Parathyroid adenoma (tissue), 2 donors: ENCODE measurements at regions not wholly inside any gene's neighbourhood (a gene's known extent, or its start where the extent isn't known, plus 50 kb on each side); places are given as distances from the start of the nearest gene placed in this dataset.

ENCODE experiments used
- H2AFZ ChIP-seq: fragments of 300-600 bp; sonication (generic); one replicate; pipeline ENCODE4 v1.7.0; 2017; ENCODE audit warnings: antibody characterized with exemption, mild to moderate bottlenecking
- H3K27ac ChIP-seq: fragments of 300-600 bp; sonication (generic); one replicate; pipeline ENCODE4 v1.7.0; 2017
- H3K27me3 ChIP-seq: fragments of 300-600 bp; sonication (generic); one replicate; pipeline ENCODE4 v1.7.0; 2017; ENCODE audit warnings: low read length; ENCODE audit not compliant: control insufficient read depth, insufficient read depth
- H3K36me3 ChIP-seq: fragments of 300-600 bp; sonication (generic); one replicate; pipeline ENCODE4 v1.7.0; 2017; ENCODE audit warnings: low read length; ENCODE audit not compliant: control insufficient read depth, insufficient read depth
- H3K4me1 ChIP-seq: fragments of 300-600 bp; sonication (generic); one replicate; pipeline ENCODE4 v1.7.0; 2017; ENCODE audit warnings: control low read depth
- H3K4me2 ChIP-seq: fragments of 300-600 bp; sonication (generic); one replicate; pipeline ENCODE4 v1.7.0; 2017; ENCODE audit warnings: low read length
- H3K4me3 ChIP-seq: fragments of 300-600 bp; sonication (generic); one replicate; pipeline ENCODE4 v1.7.0; 2017; ENCODE audit warnings: low read depth, low read length
- H3K79me2 ChIP-seq: fragments of 300-600 bp; sonication (generic); one replicate; pipeline ENCODE4 v1.7.0; 2017; ENCODE audit warnings: control low read depth
- H3K9ac ChIP-seq: fragments of 300-600 bp; sonication (generic); one replicate; pipeline ENCODE4 v1.7.0; 2017; ENCODE audit warnings: mild to moderate bottlenecking
- H3K9me3 ChIP-seq: fragments of 300-600 bp; sonication (generic); one replicate; pipeline ENCODE4 v1.7.0; 2017; ENCODE audit warnings: low read length; ENCODE audit not compliant: control insufficient read depth
- CTCF ChIP-seq: fragments of 300-600 bp; sonication (generic); IDR thresholded peaks from one replicate; pipeline ENCODE4 v1.7.0; 2017; ENCODE audit warnings: antibody characterized with exemption, mild to moderate bottlenecking
- donor health status: primary hyperparathyroidism.

- Histone ChIP-seq H3K9ac (no peak overlapping the region), H3K36me3 (no peaks in the 10 kb centered on the region), H3K4me3 (no peak overlapping the region), H3K79me2 (no peaks in the 10 kb centered on the region), H2AFZ (no peak overlapping the region), H3K9me3 (no peaks in the 10 kb centered on the region), H3K4me2 (no peak overlapping the region), H3K27me3 (no peaks in the 10 kb centered on the region), H3K27ac (no peak overlapping the region), H3K4me1 (no peaks in the 10 kb centered on the region)
- TF ChIP-seq CTCF, result no peak
Observed at GRCh38 chr1:74995821-74996220, 138.4 kb upstream of the LHX8 start.

GRCh38 chr1:75010547-75010946, 123.6 kb upstream of the LHX8 start:
- H3K79me2 ChIP-seq, result no peaks in the 10 kb centered on the region
- no peak overlapping the region for H2AFZ ChIP-seq
- H3K36me3 ChIP-seq, result no peaks in the 10 kb centered on the region
- H3K27ac ChIP-seq, result no peak overlapping the region
- H3K9me3 ChIP-seq, result no peaks in the 10 kb centered on the region
- H3K4me1 ChIP-seq, result no peaks in the 10 kb centered on the region
- H3K4me2 ChIP-seq, result no peak overlapping the region
- no peak overlapping the region for H3K4me3 ChIP-seq
- no peaks in the 10 kb centered on the region for H3K27me3 ChIP-seq
- no peak overlapping the region for H3K9ac ChIP-seq
- no peak for TF ChIP-seq CTCF

- H3K4me3 ChIP-seq, result no peak overlapping the region
- H3K36me3 ChIP-seq, result no peaks in the 10 kb centered on the region
- no peaks in the 10 kb centered on the region for H3K9me3 ChIP-seq
- H3K27ac ChIP-seq, result no peak overlapping the region
- no peaks in the 10 kb centered on the region for H3K79me2 ChIP-seq
- H3K9ac ChIP-seq, result no peak overlapping the region
- H3K4me2 ChIP-seq, result no peak overlapping the region
- no peaks in the 10 kb centered on the region for H3K4me1 ChIP-seq
- H3K27me3 ChIP-seq, result no peaks in the 10 kb centered on the region
- H2AFZ ChIP-seq, result no peak overlapping the region
- no peak for TF ChIP-seq CTCF
Observed at GRCh38 chr1:75014250-75014649, 119.9 kb upstream of the LHX8 start.

- Histone ChIP-seq H2AFZ (no peak overlapping the region), H3K4me3 (no peak overlapping the region), H3K27me3 (no peaks in the 10 kb centered on the region), H3K9me3 (no peaks in the 10 kb centered on the region), H3K27ac (no peak overlapping the region), H3K9ac (no peak overlapping the region), H3K79me2 (no peaks in the 10 kb centered on the region), H3K4me2 (no peak overlapping the region), H3K4me1 (no peaks in the 10 kb centered on the region), H3K36me3 (no peaks in the 10 kb centered on the region)
- no peak for TF ChIP-seq CTCF
Observed at GRCh38 chr1:75023005-75023404, 111.2 kb upstream of the LHX8 start.

GRCh38 chr1:75034376-75034775, 99.8 kb upstream of the LHX8 start:
- Histone ChIP-seq H3K27ac (no peak overlapping the region), H3K9me3 (no peaks in the 10 kb centered on the region)
- TF ChIP-seq CTCF, result no peak

More at GRCh38 chr1:75034376-75034775, 99.8 kb upstream of the LHX8 start:
- no peak overlapping the region for H2AFZ ChIP-seq
- no peaks in the 10 kb centered on the region for H3K36me3 ChIP-seq
- H3K79me2 ChIP-seq, result no peaks in the 10 kb centered on the region
- H3K9ac ChIP-seq, result no peak overlapping the region
- no peak overlapping the region for H3K4me3 ChIP-seq
- no peak overlapping the region for H3K4me2 ChIP-seq
- H3K27me3 ChIP-seq, result no peaks in the 10 kb centered on the region
- H3K4me1 ChIP-seq, result no peaks in the 10 kb centered on the region
